ENCODE measurements at regions not wholly inside any gene's neighbourhood (a gene's known extent, or its start where the extent isn't known, plus 50 kb on each side); places are given as distances from the start of the nearest gene placed in this dataset.

DNA sequence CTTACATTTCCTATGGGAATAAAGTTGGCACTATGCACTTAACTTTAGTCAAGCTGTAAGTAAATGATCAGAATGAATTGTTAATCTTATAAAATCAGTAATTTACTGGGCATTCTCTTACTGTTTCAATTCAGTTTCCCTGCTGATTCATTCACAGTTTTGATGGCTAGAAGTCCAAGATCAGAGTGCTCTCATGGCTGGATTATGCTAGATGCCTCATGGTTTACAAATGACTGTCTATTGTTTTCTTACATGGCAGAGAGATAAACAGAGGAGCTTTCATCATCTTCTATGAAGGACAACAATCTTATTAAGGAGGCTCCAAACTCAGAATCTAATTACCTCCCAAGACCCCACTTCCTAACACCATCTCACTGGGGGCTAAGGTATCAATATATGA, 135.1 kb upstream of the CARD18 start:
- ATAC-seq (ENCODE audit: insufficient number of reproducible peaks, low FRiP score, low read depth) (no peak), DNase-seq (ENCODE audit: low spot score) (no peak)
- Histone ChIP-seq H3K4me3 (no peak overlapping the region), H3K36me3 (no peaks in the 10 kb centered on the region), H3K27ac (no peak overlapping the region), H3K9me3 (no peaks in the 10 kb centered on the region), H3K27me3 (replicated peaks; ENCODE audit: insufficient read depth) (no peaks in the 10 kb centered on the region), H3K4me1 (ENCODE audit: control insufficient read depth in 1 of 2, low read depth in 2 of 2) (no peaks in the 10 kb centered on the region)
- TF ChIP-seq, protein P1, sequence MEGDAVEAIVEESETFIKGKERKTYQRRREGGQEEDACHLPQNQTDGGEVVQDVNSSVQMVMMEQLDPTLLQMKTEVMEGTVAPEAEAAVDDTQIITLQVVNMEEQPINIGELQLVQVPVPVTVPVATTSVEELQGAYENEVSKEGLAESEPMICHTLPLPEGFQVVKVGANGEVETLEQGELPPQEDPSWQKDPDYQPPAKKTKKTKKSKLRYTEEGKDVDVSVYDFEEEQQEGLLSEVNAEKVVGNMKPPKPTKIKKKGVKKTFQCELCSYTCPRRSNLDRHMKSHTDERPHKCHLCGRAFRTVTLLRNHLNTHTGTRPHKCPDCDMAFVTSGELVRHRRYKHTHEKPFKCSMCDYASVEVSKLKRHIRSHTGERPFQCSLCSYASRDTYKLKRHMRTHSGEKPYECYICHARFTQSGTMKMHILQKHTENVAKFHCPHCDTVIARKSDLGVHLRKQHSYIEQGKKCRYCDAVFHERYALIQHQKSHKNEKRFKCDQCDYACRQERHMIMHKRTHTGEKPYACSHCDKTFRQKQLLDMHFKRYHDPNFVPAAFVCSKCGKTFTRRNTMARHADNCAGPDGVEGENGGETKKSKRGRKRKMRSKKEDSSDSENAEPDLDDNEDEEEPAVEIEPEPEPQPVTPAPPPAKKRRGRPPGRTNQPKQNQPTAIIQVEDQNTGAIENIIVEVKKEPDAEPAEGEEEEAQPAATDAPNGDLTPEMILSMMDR (IDR thresholded peaks at IDR 0.05): no peak

DNA sequence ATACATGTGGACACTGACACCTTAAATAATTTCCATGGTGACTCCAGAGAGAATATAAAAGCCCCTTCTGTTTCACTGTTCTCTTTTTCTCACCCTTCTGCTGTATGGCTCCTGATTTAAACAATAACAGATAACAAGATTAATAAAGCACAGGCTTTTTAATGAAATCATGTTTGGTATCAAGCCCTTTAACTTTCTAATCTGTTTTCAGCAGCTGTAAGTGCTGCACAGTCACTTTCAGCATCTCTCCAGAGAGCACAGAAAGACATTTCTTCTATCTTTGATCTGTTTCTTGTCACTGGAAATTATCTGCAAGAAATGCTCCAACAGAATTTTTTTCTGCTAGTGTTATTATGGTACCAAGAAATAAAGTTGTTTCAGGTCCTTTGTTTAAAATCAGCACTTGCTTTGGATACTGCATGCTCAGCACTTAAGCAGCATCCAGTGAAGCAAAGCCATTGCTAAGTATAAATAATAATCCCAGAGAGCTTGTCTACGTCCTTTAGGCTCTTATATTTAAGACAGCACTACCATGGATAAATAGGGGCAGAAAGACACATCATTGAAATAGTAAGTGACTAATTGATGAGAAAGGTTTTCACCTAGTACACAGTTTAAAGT, 134.2 kb upstream of the CARD18 start:
- no peak overlapping the region for H3K27ac ChIP-seq
- ATAC-seq (ENCODE audit: insufficient number of reproducible peaks, low FRiP score, low read depth) (no peak), DNase-seq (ENCODE audit: low spot score) (no peak)
- no peaks in the 10 kb centered on the region for H3K4me1 ChIP-seq (ENCODE audit: control insufficient read depth in 1 of 2, low read depth in 2 of 2)
- H3K27me3 ChIP-seq (replicated peaks; ENCODE audit: insufficient read depth): no peaks in the 10 kb centered on the region
- no peaks in the 10 kb centered on the region for H3K36me3 ChIP-seq
- TF ChIP-seq, protein P1 (IDR thresholded peaks at IDR 0.05): no peak
- H3K9me3 ChIP-seq: no peaks in the 10 kb centered on the region
- H3K4me3 ChIP-seq: no peak overlapping the region

DNA sequence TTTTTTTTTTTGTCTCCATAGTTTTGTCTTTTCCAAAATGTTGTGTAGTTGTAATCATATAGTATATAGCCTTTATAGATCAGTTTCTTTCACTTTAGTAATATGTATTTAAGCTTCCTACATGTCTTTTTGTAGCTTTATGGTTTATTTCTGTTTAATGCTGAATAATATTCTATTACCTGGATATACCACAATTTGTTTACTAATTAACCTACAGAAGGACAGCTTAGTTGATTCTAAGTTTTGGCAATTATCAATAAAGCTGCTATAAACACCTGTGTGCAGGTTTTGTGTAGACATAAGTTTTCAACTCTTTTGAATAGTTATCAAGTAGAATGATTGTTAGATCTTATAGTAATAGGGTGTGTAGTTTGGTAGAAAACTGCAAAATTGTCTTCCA, 130.3 kb upstream of the CARD18 start:
- no peak for DNase-seq (ENCODE audit: low spot score)
- TF ChIP-seq, protein P1 (IDR thresholded peaks at IDR 0.05): no peak
- Histone ChIP-seq H3K27ac (no peak overlapping the region), H3K27me3 (replicated peaks; ENCODE audit: insufficient read depth) (no peaks in the 10 kb centered on the region), H3K36me3 (no peaks in the 10 kb centered on the region), H3K4me1 (ENCODE audit: control insufficient read depth in 1 of 2, low read depth in 2 of 2) (no peaks in the 10 kb centered on the region), H3K9me3 (no peaks in the 10 kb centered on the region), H3K4me3 (no peak overlapping the region)
- ATAC-seq (ENCODE audit: insufficient number of reproducible peaks, low FRiP score, low read depth): no peak

DNA sequence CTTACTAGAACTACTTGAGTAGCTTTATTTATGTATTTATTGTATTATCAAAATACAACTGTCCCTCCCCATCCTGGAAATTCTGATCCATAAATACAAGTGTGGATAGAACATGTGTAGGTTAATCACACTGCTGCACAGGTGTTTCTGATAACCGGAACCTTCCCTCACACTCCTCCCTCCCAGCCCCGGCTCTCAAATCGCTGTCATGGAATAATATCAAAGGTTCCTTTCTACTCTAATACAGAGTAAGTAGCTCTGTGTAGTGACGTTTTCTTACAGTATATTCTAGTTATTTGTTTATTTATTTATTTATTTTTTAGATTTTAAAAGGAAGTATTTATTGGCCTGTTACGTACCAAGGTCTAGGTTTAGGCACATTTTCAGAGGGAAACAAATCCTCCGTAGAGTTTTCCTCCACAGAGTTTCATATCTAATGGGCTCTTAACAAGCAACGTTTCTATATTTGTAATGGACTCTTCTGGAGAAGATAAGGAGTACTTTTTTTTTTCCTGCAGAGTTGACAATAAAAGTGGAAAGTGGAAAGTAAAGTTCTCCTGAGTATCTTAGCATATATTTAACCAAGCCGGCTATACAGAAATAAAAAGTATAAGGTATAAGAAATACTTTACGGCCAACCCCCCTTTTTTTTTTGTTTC, 129.0 kb upstream of the CARD18 start:
- no peak overlapping the region for H3K27ac ChIP-seq
- DNase-seq (ENCODE audit: low spot score): no peak
- H3K4me1 ChIP-seq (ENCODE audit: control insufficient read depth in 1 of 2, low read depth in 2 of 2): no peaks in the 10 kb centered on the region
- no peak for ATAC-seq (ENCODE audit: insufficient number of reproducible peaks, low FRiP score, low read depth)
- TF ChIP-seq, protein P1 (IDR thresholded peaks at IDR 0.05): no peak
- H3K27me3 ChIP-seq (replicated peaks; ENCODE audit: insufficient read depth): no peaks in the 10 kb centered on the region
- no peaks in the 10 kb centered on the region for H3K36me3 ChIP-seq
- H3K9me3 ChIP-seq: no peaks in the 10 kb centered on the region
- H3K4me3 ChIP-seq: no peak overlapping the region

DNA sequence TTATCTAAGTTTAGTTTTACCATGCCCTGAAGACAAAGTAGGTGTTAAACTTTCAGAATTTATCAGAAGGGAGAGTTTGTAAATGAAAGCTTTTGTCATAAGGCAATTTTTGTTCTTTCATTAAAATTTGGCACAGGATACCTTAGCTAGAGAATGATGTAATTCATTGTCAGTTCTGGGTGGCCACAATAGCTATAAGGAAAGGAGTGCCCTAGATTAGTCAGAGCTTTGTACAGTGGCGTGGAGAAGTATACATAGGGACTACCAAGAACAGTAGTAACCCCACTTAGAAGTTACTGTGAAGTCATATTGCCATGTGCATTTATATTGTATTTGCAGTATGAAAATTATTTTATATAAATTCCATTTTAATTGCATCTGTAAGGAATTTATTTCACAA, 126.3 kb upstream of the CARD18 start:
- Histone ChIP-seq H3K36me3 (no peaks in the 10 kb centered on the region), H3K4me3 (no peak overlapping the region), H3K27ac (no peak overlapping the region), H3K4me1 (ENCODE audit: control insufficient read depth in 1 of 2, low read depth in 2 of 2) (no peaks in the 10 kb centered on the region), H3K9me3 (no peaks in the 10 kb centered on the region), H3K27me3 (replicated peaks; ENCODE audit: insufficient read depth) (no peaks in the 10 kb centered on the region)
- no peak for ATAC-seq (ENCODE audit: insufficient number of reproducible peaks, low FRiP score, low read depth)
- TF ChIP-seq, protein P1 (IDR thresholded peaks at IDR 0.05): no peak
- no peak for DNase-seq (ENCODE audit: low spot score)

Measured in thoracic aorta (tissue), 2 donors.